HK-2 (cell line): ENCODE measurements at regions not wholly inside any gene's neighbourhood (a gene's known extent, or its start where the extent isn't known, plus 50 kb on each side); places are given as distances from the start of the nearest gene placed in this dataset.

Source experiments
- DNase-seq: peaks from one replicate; pipeline ENCODE4 v3.0.0-alpha.2; 2018; ENCODE audit not compliant: unreplicated experiment

- no peak for DNase-seq
These were observed 251.8 kb upstream of the OPRM1 start for GRCh38 chr6:153787341-153787606.

- DNase-seq: no peak
These were observed 257.7 kb upstream of the OPRM1 start for GRCh38 chr6:153781306-153781705.

DNA sequence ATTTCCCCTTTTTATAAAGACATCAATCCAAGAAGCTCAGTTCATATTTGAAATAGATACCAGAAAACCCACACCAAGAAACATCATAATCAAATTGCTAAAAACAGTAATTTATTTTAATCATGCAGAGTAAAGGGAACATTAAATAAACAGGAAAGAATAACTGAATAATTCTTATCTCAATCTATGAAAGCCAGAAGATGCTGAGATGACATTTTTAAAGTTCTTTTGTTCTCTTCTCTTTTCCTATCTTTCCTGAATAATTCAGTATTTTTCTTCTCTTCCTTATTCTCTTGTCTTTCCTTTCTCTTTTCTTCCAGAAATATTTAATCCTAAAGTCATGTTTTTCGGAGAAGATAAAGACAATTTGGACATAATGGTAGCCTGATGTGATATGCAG, 259.0 kb upstream of the OPRM1 start:
- no peak for DNase-seq

GRCh38 chr6:153778216-153778615, 260.8 kb upstream of the OPRM1 start:
- DNase-seq: no peak

DNA sequence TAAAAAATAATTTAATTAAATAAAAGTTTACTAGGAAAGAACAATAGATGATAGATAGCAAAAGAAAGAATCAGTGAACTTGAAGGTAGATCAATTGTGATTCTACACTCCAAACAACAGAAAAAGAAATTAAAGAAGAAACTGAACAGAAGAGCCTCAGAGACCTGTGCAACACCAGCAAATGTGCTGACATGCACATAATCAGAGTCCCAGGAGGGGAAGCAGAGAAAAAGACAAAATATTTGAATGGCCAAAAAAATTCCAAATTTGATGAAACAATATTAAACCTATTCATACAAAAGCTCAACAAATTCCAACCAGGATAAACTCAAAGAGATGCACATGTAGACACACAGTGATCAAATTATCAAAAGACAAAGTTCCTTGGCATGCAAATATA, 267.5 kb upstream of the OPRM1 start:
- DNase-seq: no peak

GRCh38 chr6:153767127-153767526, 271.9 kb upstream of the OPRM1 start:
- no peak for DNase-seq

GRCh38 chr6:153758516-153758915, 280.5 kb upstream of the OPRM1 start:
- no peak for DNase-seq

GRCh38 chr6:153735761-153736160, 303.3 kb upstream of the OPRM1 start:
- DNase-seq: no peak

- no peak for DNase-seq
These were observed 309.9 kb upstream of the OPRM1 start for GRCh38 chr6:153729189-153729588.

DNA sequence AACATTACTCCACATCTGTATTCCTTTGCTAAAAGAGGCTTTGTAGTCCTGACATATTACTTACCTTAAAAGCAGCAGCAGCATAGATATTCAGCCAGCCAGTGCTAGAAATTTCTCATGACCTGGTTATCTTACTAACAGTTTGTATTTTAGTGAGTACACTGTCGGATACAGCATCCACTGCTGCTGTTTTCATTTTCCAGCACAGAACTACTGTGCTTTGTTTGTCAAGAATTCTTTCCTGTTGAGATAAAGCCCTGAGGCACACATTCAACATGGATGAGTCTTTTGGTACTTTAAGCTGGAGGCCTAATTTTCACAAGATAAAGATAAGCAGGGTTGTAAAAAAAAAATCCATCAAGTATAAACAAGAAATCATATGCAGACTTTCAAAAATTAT, 311.2 kb upstream of the OPRM1 start:
- DNase-seq: no peak

- no peak for DNase-seq
These were observed 313.6 kb upstream of the OPRM1 start for GRCh38 chr6:153725456-153725855.

DNA sequence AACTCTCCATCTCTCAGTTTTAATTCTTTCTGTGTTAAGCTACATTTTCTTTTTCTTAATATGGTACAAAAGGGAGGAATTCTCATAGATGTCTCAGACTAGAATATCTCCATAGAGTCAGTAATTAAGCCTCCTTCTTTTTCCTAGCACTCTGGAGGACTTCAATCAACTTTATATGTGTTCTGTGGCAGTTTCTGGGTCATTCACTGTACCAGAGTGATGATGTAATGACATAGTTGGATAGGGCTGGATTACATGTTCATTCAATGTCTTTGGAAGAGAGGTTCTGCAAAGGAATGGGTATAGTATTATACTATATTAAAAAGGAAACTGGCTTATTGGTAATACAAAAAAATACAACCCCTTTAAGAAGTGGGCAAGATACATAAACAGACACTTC, 318.3 kb upstream of the OPRM1 start:
- no peak for DNase-seq

DNA sequence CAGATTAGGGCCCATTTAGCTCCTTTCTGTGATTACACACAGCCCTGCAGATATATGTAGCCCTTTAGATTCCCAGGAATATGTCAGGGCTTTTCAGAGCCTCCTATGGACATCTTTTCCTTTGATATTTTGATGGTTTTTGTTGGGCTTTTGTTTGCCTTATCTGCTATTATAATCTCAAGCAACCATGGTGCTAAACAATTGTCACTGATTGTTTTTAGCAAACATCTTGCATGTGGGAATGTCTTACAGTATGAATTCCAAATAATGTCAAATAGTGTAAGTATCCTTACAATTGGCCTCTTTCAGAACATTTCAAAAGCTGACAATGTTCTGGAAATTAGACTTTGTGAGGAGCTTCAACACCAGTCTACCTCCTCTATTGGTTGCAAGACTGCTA, 333.6 kb upstream of the OPRM1 start:
- no peak for DNase-seq

GRCh38 chr6:153702671-153703070, 336.4 kb upstream of the OPRM1 start:
- DNase-seq: no peak

DNA sequence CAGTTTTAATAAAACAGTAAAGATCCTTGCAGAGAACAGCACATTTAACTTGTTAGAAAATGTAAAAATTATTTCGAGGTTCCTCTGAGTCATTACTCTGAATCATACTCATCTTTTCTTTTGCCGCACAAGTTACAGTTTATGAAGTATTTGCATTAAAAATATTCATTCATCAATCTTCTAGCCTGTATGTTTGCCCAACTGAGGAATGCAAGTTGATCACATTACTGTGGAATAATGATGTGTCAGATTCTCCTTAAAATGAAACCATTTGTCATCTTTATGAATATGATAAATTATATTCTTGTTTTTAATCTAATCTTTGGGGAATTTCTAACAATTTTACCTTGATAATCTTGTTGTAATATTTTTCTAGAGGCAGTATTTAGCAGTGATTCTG, 340.4 kb upstream of the OPRM1 start:
- no peak for DNase-seq

DNA sequence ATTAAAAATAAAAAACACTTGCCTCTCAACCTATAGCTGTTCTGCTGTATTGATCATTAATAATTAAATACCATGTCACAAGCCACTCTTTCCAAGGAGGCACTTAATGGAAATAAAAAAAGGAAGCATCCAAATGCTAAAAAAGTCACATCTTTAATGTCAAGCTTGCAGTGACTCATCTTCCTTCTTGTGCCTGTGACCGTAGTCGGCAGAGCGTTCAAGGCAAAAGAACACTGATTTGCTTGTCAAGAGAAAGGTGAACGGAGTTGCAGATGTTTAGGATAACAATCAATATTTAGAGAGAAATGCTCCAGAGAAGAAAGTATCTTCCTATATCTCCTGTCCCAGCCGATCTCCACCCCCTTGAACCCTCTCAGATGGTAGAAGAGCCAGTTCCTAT, 341.0 kb upstream of the OPRM1 start:
- no peak for DNase-seq

GRCh38 chr6:153677522-153677921, 361.5 kb upstream of the OPRM1 start:
- DNase-seq: no peak

DNA sequence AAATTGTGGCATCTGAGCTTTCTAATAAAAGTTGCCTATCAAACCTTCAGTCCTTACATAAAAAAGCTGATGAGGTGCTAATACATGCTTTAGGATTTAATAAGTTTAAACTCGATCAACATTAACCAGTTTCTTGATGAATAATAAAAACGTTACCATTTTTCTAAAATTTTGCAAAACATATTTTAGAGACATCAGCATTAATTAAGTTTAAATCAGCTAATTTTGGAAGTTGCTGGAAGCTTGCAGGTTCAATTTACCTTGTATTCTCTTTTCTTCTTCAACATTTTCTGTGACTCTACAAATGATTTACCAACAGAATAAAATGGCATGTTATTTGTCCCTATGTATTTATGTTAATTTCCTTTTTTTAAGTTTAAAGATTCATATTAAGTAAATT, 365.3 kb upstream of the OPRM1 start:
- DNase-seq: no peak

- no peak for DNase-seq
These were observed 365.8 kb upstream of the OPRM1 start for GRCh38 chr6:153673225-153673624.

DNA sequence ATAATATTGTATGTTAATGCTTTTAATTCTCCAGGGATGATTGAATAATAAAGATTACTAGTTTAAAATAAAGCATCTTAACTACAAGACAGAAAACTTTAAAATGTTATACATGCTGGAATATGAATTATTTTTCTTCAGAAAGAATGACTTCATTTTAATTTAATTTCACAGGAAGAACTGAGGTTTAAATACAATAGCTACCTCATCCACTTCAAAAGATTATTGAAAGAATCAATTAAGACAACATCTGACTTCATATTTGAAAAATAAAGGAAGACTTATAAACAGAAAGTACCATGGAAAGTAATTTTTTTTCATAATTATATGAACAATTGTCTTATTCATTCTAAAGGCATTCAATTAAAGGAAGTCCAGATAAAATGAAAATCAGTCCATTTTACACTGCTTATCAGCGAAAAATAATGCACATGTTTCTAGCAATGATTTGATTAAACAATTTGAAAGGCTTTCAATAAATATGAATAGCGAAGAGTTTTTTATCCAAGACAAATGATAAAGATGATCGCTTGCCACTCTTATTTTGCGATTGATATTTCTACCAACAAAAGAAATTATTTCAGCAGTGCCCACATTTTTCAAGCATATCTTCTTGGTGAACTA, 368.5 kb upstream of the OPRM1 start:
- DNase-seq: no peak

DNA sequence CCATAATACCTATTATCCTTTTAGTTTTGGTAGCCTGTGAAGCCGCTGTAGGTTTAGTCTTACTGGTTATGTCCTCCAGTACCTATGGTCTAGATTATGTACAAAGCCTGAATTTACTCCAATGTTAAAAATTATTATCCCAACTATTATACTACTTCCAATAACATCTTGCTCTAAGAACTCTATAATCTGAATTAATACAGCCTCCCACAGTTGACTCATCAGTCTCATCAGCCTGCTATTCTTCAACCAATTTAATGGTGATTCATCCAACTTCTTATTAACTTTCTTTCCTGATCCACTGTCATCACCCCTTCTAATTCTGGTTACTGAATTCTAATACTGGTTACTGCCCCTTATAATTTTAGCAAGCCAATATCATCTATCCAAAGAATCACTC, 370.3 kb upstream of the OPRM1 start:
- no peak for DNase-seq

- DNase-seq: no peak
These were observed 376.1 kb upstream of the OPRM1 start for GRCh38 chr6:153662982-153663381.

DNA sequence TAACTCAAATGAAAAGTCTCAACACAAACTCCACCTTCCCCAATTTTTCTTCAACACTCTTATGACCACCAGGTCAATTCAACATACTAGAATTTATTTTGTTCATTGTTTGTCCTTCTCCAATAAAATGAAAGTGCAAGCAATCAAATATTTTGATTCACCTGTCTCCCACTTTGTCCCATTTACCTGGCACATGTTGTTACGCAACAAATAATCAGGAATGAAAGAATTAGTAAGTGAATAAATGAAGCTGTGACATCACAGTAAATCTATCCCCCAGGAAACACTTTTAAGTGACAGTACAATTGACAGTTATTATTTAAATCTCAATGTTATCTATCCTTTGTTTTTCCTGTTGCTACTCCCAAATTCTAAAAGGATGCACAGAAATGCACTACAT, 393.7 kb upstream of the OPRM1 start:
- no peak for DNase-seq

GRCh38 chr6:153644000-153644399, 395.0 kb upstream of the OPRM1 start:
- DNase-seq: no peak

DNA sequence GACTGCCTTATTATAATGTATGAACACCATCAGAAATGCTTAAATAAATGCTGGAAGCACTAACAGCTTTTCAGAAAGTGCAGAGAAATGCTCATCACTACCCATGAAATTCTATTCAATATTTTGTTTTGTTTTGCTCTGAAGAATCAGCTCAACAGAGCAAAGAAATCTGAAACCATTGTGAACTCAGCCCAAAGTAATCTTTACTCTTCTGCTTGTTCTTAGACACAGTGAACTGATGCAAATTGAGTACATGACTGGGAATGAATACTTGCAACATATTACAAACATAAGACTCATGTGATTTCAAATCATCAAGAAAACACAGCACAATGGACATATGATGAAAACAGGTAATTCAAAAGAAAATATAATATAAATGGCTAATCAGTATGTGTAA, 404.6 kb upstream of the OPRM1 start:
- DNase-seq: no peak
